ENCODE measurements at regions not wholly inside any gene's neighbourhood (a gene's known extent, or its start where the extent isn't known, plus 50 kb on each side); places are given as distances from the start of the nearest gene placed in this dataset.

DNA sequence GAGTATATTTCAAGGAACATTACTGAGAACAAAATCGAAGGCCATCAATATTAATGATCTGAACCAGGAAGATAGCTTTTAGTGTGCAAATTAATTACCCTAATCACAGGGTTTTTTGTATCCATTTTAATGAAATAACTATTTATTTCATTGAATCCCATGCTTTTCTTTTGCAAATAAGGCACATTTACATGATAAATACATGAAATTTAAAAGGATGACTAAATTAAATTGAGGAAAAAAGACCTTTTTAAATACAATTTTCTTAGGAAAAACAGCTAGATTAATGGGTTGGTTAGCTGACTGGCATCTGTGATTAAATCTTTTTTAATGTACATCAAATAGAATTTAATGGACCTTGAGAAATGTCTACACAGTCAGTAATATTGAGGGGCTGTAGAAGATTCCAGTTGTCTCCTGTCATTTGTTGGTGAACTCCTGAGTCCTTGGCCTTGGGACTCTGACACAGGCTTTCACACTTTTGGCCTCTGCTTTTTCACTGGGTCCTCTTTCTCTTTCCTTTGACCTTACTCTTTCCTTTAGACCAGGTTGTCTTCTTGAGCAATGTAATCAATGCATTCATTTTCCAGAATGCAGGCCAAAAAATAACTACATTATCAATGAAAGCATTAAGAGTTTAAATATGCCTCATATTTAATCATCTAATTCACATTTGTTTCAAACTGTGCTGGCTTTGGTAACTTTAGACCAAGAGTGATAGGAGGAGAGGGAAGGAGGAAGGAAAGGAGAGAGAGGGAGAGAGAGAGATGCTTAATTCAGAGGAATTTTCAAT is 511.5 kb downstream of the ZNF608 start:
- TF ChIP-seq GATA2 (IDR thresholded peaks at IDR 0.05; ENCODE audit: low read depth, low read length) (no peak), GATA3 (IDR thresholded peaks at IDR 0.05; ENCODE audit: low read depth, low read length) (no peak)

All from SH-SY5Y (cell line).